ENCODE measurements at regions not wholly inside any gene's neighbourhood (a gene's known extent, or its start where the extent isn't known, plus 50 kb on each side); places are given as distances from the start of the nearest gene placed in this dataset.
A peak's percentile ranks its signal among the peaks of the same experiment; 100 is the strongest.

DNA sequence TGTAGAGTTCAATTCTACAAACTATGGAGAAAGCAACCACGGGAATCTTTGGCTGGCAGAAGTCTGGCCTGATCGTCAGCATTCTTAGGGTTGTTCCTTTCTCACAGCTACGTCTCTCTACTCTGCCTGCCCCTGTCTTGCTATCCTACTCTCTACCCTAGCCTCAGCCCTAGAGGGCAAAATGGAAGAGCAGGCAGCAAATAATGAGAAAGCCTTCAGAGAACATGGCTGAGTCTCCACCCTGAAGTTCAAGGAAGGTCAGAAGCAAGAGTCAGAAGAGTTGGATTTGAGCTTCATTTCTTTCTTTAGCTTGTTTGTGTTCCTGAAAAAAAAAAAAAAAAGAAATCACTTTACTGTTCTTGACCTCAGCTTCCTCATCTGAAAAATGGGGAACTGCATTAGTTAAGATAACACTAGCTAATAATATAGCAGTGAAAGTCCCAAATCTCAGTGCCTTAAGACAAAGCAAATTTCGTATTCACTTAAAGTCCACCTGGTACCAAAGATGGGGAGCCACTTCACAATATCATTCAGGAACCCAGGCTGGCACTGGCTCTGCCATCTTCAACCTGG lies 50.2 kb upstream of the CCND2 start:
- DNase-seq (ENCODE audit: low spot score): peak; percentile 18

DNA sequence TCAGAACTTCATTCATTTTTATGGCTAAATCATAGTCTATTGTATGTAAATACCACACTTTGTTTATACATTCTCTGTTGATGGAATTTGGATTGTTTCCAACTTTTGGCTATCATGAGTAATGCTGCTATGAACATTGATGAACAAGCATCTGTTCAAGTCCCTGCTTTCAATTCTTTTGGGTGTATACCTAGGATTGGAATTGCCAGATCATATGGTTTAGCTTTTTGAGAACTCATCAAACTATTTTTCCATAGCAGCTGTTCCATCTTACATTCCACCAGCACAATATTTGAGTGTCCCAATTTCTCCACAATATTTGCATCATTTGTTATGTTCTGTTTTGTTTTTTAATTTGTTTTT lies 52.3 kb upstream of the CCND2 start:
- DNase-seq (ENCODE audit: low spot score): no peak

DNA sequence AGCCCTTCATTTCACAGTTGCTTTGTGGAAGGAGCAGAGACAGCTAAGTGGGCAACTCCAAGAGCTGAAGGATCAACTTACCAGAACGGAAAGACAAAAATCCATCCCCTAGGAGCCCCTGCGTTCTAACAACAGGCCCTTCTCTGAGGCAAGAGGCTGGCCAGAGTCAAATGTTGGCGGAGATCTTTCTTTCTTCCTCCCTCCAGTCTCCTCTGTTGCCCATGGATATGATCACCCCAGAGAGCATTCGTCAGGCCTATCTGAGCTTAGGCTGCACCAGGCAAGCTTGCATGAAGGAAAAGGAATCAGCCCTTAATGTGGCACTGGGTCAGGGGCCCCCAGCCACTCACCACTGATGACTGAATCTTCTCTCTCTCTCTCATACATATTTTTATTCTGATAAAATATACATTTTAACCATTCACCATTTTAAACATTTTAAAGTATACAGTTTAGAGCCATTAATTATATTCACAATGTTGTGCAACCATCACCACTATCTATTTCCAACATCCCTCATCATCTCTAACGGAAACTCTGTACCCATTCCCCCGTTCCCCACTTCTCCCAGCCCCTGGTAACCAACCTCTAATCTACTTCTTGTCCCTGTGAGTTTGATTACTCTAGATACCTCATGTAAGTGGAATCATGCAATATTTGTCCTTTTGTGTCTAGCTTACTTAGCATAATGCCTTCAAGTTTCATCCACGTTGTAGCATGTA lies 52.9 kb upstream of the CCND2 start:
- no peak for DNase-seq (ENCODE audit: low spot score)

DNA sequence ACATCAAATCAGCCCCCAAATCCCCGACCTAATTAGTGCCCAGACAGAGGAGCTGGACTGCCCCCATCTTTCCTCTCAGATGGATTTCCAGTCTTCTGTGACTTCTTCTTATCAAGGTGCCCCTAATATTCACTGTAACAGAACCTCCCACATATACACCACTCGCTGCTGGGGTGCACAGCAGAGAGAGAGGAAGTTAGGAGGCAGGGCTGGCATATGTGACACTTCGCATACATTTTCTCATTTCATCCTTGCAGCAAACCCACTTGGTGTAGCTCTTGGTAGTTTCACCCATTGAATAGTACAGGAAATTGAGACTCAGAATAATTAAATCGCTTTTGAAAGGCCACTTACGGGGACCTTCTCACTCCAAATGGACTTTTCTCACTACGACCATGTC lies 56.5 kb upstream of the CCND2 start:
- no peak for DNase-seq (ENCODE audit: low spot score)

DNA sequence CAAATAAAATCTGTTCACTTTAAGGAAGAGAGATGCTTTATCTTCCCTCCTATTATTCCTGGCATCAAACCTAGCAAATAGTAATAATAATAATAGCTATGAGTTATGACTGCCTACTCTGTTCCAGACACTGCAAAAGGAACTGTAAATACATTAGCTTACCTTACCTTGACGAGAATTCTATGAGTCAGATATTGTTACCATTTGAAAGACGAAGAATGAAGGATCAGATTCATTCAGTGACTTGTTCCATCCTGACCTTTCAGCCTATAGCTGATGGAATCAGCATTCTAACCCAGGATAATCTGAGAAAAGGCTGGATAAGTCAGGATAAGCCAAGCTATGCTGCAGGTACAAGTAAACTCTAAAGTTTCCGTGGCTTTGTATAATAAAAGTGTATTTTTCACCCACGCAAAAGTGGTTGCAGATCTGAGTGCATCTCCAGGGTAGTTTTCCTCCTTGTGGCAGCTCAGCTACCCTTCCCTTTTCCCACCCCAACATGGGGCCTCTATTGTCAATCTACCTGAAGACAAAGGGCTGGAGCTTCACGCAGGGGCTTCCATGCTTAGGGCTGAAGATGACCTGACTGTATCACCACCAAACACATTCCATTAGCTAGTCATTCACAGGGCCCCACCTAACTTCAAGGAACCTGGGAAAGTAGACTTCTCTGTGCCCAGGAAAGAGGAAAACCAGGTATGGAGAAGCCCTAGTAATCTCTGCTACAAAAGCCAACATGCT lies 57.2 kb upstream of the CCND2 start:
- no peak for DNase-seq (ENCODE audit: low spot score)

DNA sequence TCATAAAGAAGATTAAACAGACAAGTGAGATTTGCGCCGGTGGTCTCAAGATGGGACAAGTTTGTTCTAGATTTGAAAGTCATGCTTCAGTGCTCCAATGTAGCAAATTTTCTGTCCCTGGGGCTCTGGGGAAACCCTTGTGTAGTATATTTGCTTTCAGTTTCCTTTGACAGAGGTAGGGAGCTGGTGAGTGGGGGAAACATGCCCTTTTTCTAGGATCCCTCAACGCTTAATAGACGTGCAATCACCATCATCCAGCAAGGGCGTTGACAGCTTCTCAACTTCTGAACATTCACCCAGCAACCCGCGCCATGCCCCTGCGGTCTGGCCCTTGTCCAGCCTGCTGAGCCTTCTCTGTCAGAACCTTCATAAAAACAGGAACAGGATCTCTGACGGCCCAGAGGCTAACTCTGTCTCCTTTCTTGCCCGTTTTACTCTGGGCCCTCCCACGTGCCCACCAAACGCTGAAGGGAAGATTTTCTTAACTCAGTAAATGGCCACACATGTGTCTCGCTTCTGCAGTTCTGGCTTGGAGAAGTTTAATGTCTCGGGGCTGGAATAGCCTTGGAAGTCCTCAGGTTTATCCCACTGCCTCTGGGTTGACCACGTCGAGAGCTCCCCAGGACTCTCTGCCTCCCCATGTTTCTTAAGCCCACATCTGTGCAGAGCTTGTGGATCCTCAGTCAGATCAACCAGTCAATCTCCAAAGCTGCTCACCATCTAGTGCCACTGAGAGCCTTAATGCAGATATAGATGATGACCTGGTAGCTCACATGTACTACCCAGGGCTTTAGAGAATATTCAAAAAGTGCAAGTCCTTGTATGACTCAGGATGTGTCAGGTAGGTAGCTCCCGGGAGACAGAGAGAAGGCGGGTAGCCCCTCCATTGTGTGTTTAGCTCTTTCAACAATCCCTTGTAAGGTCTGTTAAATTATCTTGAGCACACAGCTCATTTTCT lies 58.1 kb upstream of the CCND2 start:
- DNase-seq (ENCODE audit: low spot score): peak; percentile 82

DNA sequence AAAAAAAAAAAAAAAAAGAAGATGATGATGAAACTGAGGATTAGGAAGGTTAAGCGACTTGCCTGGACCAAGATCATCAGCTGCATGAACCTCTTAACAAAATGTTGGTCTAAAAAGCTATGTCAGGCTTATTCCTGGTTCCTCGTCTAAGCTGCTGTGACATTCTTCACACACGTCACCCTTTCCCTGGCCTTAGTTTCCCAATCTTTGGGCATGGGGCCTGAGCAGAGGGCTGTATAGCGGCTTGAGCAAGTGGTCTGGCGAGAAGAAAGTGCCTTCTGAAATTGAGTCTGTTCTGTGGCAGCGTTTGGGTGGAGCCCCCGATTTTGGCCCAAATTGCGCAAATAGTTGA lies 58.7 kb upstream of the CCND2 start:
- no peak for DNase-seq (ENCODE audit: low spot score)

DNA sequence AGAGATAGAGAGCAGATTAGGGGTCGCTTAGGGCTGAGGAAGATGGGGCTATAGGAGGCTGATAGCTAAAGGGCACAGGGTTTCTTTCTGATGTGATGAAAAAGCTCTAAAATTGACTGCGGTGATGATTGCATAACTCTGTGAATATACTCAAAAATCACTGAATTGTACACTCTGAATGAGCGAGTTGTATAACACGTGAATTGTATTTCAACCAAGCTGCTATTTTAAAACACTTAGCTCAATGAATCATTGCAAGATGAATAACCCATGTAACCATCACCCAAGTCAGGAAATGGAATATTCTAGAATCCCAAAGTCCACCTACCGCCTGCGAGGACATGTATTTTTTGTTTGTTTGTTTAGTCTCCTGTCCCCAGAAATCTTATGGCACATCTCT lies 60.1 kb upstream of the CCND2 start:
- no peak for DNase-seq (ENCODE audit: low spot score)

DNA sequence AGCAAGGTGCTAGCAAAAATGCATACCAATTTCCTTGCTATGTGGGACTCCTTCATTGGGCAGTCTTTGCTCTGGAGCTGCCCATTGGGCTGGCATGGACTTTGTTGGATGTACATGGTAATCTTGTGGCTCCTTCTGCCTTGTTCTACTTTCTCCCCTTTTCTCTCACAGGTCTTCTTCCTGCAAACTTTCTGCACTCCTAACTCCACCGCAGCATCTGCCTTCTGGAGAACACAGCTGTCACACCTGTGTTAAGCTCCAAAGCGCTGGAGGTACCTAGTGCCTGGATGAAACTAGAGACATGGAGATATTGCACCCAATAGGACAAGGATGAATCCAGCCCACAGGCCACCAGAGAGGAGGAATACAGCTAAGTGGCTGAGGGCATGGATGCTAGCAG lies 60.7 kb upstream of the CCND2 start:
- DNase-seq (ENCODE audit: low spot score): no peak

DNA sequence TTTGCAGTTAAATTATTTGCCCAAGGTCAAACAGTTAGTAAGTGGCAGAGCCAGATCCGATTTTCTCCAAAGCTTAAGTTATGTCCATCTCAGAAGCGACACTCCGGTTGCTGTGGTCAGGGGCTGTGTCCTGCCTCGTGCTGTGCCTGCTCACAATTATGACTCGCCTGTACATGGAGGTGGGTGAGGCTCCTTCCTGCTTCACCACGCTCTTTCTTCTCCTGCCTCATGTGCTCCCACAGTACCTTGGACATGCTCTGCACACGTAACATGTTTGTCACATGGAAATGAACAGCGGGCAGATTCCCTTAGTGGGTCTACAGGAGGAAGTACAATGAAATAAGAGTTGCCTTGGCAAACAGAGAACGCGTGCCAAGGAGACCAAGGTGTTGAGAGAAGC lies 62.2 kb upstream of the CCND2 start:
- DNase-seq (ENCODE audit: low spot score): no peak

DNA sequence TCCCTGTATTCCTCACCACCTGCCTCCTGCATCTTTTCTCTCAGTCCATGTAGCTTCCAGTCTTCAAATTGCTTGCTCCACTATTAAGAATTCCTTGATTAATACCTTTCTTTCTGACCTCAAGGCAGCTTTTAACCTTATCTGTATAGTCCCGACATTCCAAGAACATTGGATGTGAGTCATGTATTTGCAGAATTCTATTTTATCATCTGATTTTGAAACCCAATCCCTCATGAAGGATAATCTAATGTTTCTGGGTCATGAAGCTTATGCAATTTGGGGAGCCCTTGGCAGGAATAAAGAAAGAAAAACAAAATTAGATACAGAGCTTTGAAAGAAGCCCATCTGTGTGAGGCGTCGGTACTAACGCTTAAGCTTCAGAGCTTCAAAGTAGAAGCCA lies 63.4 kb upstream of the CCND2 start:
- DNase-seq (ENCODE audit: low spot score): no peak

DNA sequence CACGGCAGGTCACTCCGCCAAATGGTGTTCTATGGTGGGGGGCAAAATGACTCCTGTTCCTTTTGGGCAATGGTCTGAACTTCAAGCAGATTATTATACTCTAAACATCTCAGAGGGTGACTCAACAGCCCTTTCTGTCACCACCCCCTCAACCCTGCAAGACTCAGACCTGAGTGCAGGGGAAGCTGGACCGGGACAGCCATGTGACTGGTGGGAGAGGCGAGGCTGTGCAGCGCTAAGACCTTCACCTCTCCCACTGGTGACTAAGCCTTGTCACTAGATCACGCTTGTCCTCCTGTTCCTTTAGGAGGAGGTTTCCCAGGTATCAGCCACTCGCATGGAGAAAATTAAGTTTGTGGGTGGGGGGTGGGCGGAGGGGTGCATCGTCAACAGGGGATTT lies 67.1 kb upstream of the CCND2 start:
- DNase-seq (ENCODE audit: low spot score): no peak

DNA sequence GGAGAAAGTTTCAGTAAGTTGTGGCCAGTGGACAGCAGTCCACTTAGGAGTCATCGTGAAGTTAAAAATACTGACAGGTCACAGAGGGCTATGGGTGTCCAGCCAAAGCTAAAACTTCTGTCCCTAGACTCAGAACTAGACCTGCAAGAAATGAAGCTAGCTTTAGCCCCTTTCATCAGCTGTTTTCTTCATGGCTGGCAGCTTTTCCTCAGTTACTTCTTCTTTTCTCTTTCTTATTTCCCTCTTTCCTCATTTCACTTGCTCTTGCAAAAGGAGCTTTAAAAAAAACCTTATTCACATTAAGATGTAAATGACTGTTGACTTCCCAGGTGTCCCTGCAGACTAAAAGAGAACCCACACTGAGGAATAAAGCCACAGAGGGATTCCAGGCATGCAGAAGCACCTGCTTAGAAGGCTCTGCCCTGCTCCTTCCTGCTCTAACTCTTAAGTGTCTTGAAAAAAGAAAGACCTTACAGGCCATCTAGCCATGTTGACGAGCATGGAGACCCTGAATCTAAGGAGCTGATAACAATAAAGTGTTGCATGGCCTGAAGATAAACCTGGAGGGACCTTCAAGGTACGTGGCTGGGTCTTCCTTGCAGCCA lies 69.7 kb upstream of the CCND2 start:
- peak; percentile 20 for DNase-seq (ENCODE audit: low spot score)

DNA sequence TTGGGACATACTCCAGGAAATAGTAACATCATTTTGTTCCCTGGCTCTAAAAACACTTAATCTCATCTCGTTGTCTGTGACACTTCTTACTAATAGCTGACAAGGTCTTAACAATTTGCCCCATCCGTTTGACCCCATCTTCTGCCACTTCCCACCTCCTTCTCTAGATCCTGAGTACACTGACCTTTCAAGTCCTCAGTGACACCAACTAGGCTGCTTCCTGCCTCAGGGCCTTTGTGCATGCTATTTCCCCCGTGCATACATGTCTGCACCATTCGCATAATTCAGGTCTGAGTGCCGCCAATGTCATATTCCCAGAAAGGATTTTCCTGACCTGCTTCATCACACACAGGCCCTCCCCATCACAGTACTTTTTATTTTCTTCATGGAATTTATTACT lies 70.6 kb upstream of the CCND2 start:
- no peak for DNase-seq (ENCODE audit: low spot score)

DNA sequence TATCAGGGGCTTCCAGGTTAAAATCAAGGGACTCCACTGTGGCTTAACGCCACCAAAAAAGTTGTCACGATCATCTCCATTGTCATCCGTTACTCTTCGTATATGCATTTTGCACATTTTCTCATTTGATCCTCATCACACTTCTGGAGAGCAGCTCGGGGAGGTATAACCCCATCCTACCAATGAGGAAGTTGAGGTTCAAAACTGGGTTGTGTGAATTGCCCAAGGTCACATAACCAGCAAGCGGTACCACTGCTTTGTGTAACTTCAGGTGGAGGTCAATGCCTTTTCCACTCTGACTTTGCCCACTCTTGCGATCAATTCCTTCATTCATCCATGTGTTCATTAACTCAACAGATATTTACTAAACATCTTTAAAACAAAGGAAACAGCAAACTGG lies 71.1 kb upstream of the CCND2 start:
- no peak for DNase-seq (ENCODE audit: low spot score)

DNA sequence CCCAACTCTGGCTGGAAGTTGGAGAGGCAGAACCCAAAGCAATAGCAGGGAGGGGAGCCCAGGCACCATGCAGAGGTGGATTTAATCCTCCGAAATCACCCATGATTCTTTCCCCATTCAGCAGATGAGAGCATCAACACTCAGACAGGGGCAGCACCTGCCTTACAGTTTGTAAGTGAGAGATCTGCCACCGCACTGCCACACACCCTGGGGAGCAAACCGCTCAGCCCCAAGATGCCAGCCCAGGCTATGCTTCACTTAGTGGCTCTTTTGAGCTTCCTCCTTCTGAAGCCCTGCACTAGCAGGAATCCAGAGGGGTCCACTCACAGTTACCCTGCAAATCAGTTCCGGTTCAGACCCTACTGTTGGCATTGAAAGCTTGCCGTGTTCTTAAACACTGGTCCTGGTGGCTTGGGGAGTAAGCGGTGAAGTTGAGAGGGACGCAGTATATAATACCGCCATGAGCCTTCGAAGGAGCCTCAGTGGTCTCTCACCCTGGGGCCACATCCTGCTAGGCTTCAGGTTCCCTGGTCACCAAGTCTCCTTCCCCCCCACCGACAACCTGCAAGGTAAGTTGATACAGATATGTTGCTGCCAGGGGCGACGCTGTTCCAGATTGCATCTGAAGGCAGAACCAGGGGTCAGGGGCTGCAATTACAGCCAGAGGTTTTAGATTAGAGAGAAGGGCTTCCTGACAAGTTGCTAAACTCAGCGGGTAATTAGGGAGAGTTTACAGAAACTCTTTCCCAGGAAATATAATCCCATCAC lies 72.0 kb upstream of the CCND2 start:
- DNase-seq (ENCODE audit: low spot score): no peak

DNA sequence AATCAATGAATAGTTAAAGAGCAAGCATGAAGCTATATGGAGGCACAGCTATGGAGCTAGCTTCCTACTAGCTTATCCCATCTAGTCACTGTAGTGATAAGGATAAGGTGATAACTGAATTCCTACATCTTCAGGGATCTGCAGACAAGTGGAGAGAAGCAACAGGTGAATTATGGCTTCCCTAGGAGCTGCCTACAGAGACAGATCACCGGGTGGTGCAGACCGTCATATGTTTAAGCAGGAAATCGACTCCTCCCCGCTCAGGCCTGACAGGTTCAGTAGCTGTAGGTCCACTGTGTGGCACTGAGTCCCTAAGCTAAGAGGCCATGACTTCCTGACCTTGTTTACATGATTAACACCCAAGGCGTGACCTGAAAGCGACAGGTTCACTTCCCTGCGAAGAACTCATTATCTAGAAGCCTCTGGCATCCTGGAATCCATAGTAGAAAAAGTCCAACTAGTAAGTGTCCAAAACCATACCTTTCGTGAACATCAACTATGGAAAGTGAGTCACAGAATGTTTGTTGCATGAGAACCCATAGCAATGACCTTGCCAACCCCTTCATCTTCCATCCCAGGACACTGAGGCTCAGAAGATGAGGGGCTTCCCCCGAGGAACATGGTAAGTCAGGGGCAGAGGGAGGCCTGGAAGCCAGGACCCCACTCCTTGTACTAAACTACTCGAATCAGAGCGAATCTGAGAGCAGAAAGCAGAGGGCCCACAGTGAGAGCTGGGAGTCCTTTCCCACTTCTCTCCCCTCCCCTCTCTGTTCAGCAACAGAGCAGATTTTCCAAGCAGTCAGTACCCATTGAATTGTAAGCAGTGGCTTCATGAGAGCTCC lies 75.4 kb upstream of the CCND2 start:
- no peak for DNase-seq (ENCODE audit: low spot score)

DNA sequence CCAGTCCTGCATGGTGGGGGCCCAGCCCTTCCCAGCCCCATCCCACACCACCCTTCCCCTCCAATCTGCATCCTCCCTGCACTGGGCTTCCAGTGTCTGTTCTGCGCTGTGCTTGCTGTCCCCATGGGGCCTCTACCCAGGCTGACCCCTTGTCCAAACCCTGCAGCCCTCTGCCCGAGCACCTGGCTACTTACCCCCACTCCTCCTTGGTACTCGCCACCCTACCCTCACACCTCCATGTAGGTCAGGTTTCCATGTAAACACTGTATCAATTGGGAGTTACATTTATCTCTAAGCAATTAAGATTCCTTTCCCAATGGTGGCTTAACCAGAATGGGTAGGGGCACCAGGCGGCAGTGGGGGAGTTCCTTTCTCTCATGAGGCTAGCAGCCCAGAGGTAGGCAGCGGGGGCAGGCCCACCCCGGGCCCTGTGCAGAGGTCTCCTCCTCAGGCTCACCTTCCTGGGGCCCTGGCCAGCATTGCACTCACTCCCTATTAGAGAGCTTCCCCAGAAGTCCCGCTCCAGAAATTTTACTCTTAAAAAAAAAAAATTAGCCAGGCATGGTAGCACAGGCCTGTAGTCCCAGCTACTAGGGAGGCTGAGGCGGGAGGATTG lies 76.6 kb upstream of the CCND2 start:
- DNase-seq (ENCODE audit: low spot score): no peak

DNA sequence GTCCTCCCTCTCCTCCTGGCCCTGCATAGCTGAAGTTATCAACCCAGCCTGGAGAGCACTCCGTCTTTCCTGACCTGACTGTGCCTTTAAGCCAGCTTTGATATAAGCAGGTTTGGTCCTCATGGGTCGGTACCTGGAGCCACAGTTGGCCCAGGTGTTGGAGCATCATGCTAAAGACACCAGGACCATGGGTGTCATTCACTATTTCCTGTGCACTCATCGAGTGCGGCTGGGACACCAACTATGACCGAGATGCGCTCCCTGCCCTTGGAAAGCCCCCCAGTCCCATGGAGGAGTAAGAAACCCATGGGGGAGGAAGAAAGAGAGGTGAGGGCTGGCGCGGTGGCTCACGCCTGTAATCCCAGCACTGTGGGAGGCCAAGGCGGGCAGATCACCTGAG lies 78.9 kb upstream of the CCND2 start:
- DNase-seq (ENCODE audit: low spot score): no peak

DNA sequence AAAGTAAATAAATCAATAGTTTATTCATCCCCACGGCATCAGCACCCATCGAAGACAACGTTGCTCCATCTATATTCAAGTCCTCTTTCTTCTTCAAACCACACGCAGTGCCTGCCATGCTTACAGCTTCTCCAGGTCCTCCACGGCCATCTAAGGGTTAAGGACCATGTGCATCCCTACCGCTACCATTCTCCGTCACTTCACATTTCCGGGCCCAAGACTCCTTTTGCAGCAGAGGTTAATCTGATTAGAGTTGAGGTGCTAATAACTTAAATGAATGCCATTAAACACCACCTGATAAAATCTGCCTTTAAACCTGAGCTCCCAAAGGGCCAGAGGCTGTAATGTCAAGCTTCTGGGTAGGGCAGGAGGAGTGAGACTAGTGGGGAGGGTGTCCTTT lies 79.7 kb upstream of the CCND2 start:
- no peak for DNase-seq (ENCODE audit: low spot score)

All from pons (tissue), 1 donor.